Naive B cell (primary cell): ENCODE measurements at regions not wholly inside any gene's neighbourhood (a gene's known extent, or its start where the extent isn't known, plus 50 kb on each side); places are given as distances from the start of the nearest gene placed in this dataset.
A peak's percentile ranks its signal among the peaks of the same experiment; 100 is the strongest.
"Not testable (repeated sequence)": the region's sequence is repeated elsewhere in the genome, so short reads cannot be mapped to it uniquely, and the experiment has no call there.

Source experiments
- ATAC-seq, 2 donors: fragments of 150-1000 bp; cut with Tn5 transposase; 2 replicates each; pipeline ENCODE4 v1.10.0; 2021; ENCODE audit warnings: low read depth in 2 of 2, mild to moderate bottlenecking in 2 of 2, moderate library complexity in 2 of 2
- DNase-seq: peaks from one replicate; pipeline ENCODE4 v3.0.0; 2022
- H3K27ac Mint-ChIP-seq, 6 donors: one replicate each; pipeline ENCODE4 v1.8.0; 2020 to 2022; ENCODE audit warnings: mild to moderate bottlenecking in 6 of 6, mixed read lengths in 6 of 6, moderate library complexity in 5 of 6, inconsistent platforms in 2 of 6
- H3K27me3 Mint-ChIP-seq, 3 donors: one replicate each; pipeline ENCODE4 v1.8.0; 2021 to 2022; ENCODE audit warnings: mixed read lengths in 3 of 3, mild to moderate bottlenecking in 1 of 3
- H3K36me3 Mint-ChIP-seq, 2 donors: one replicate each; pipeline ENCODE4 v1.8.0; 2020 to 2022; ENCODE audit warnings: mixed read lengths in 2 of 2, inconsistent platforms in 1 of 2, mild to moderate bottlenecking in 1 of 2
- H3K4me1 Mint-ChIP-seq, 3 donors: one replicate each; pipeline ENCODE4 v1.8.0; 2020 to 2022; ENCODE audit warnings: mixed read lengths in 3 of 3, inconsistent platforms in 1 of 3, mild to moderate bottlenecking in 1 of 3, moderate library complexity in 1 of 3
- H3K4me3 Mint-ChIP-seq, 8 donors: one replicate each; pipeline ENCODE4 v1.8.0; 2020 to 2022; ENCODE audit warnings: mild to moderate bottlenecking in 8 of 8, mixed read lengths in 8 of 8, moderate library complexity in 8 of 8, inconsistent platforms in 2 of 8
- H3K9me3 Mint-ChIP-seq, 7 donors: one replicate each; pipeline ENCODE4 v1.8.0; 2020 to 2022; ENCODE audit warnings: mixed read lengths in 7 of 7, mild to moderate bottlenecking in 5 of 7, inconsistent platforms in 2 of 7, moderate library complexity in 1 of 7

GRCh38 chr4:183374950-183375555 is 52.8 kb upstream of the CLDN24 start:
- ATAC-seq = no peak
- no peak for DNase-seq
- Mint-ChIP-seq H3K27ac (no peak overlapping the region), H3K4me1 (no peaks in the 10 kb centered on the region), H3K36me3 (no peaks in the 10 kb centered on the region), H3K9me3 (peaks cover 10 to 38% (median 34%) of the 10 kb centered on the region in 7 donors), H3K4me3 (no peak overlapping the region), H3K27me3 (peaks cover 7 to 29% (median 9%) of the 10 kb centered on the region in 3 donors)

- Mint-ChIP-seq H3K4me3 (no peak overlapping the region), H3K9me3 (peaks cover 13 to 38% (median 31%) of the 10 kb centered on the region in 7 donors), H3K36me3 (no peaks in the 10 kb centered on the region), H3K27ac (no peak overlapping the region), H3K27me3 (peaks cover 9 to 24% (median 11%) of the 10 kb centered on the region in 3 donors), H3K4me1 (no peaks in the 10 kb centered on the region)
- no peak for ATAC-seq
- DNase-seq = no peak
Measured at GRCh38 chr4:183376381-183376780, 54.2 kb upstream of the CLDN24 start.

GRCh38 chr4:183377491-183377890 is 55.3 kb upstream of the CLDN24 start:
- Mint-ChIP-seq H3K36me3 (no peaks in the 10 kb centered on the region), H3K27ac (no peak overlapping the region), H3K4me3 (no peak overlapping the region), H3K4me1 (no peaks in the 10 kb centered on the region), H3K27me3 (peaks cover 9 to 18% (median 11%) of the 10 kb centered on the region in 3 donors), H3K9me3 (peaks cover 9 to 33% (median 23%) of the 10 kb centered on the region in 7 donors)
- ATAC-seq = no peak
- DNase-seq = no peak

- Mint-ChIP-seq H3K4me3 (peak overlapping the region in 1 of 8 donors; percentile 29), H3K9me3 (peaks cover 9 to 25% (median 17%) of the 10 kb centered on the region in 7 donors), H3K27me3 (peaks cover 9 to 18% (median 11%) of the 10 kb centered on the region in 3 donors)
- H3K4me1 Mint-ChIP-seq, H3K36me3 Mint-ChIP-seq, ATAC-seq, H3K27ac Mint-ChIP-seq, DNase-seq: not testable (repeated sequence)
Measured at GRCh38 chr4:183378347-183378746, 56.1 kb upstream of the CLDN24 start.

- no peak overlapping the region for H3K27ac Mint-ChIP-seq
- peaks cover 9 to 29% (median 24%) of the 10 kb centered on the region in 7 donors for H3K9me3 Mint-ChIP-seq
- H3K4me1 Mint-ChIP-seq = no peaks in the 10 kb centered on the region
- ATAC-seq (no peak), DNase-seq (no peak)
- H3K36me3 Mint-ChIP-seq = no peaks in the 10 kb centered on the region
- no peak overlapping the region for H3K4me3 Mint-ChIP-seq
- peaks cover 5 to 18% (median 9%) of the 10 kb centered on the region in 3 donors for H3K27me3 Mint-ChIP-seq
Measured at GRCh38 chr4:183380901-183381300, 58.7 kb upstream of the CLDN24 start.

- no peak overlapping the region for H3K27ac Mint-ChIP-seq
- H3K4me1 Mint-ChIP-seq = no peaks in the 10 kb centered on the region
- DNase-seq (no peak), ATAC-seq (no peak)
- H3K9me3 Mint-ChIP-seq = peaks cover 0 to 17% (median 9%) of the 10 kb centered on the region in 7 donors
- no peaks in the 10 kb centered on the region for H3K36me3 Mint-ChIP-seq
- no peak overlapping the region for H3K4me3 Mint-ChIP-seq
- peaks cover 8 to 18% (median 12%) of the 10 kb centered on the region in 3 donors for H3K27me3 Mint-ChIP-seq
Measured at GRCh38 chr4:183383606-183384005, 60.8 kb upstream of the CDKN2AIP start.

- DNase-seq (no peak), ATAC-seq (no peak)
- peaks cover 8 to 21% (median 18%) of the 10 kb centered on the region in 3 donors for H3K27me3 Mint-ChIP-seq
- no peak overlapping the region for H3K27ac Mint-ChIP-seq
- no peak overlapping the region for H3K4me3 Mint-ChIP-seq
- peaks cover 0 to 12% (median 7%) of the 10 kb centered on the region in 7 donors for H3K9me3 Mint-ChIP-seq
- H3K36me3 Mint-ChIP-seq = no peaks in the 10 kb centered on the region
- H3K4me1 Mint-ChIP-seq = no peaks in the 10 kb centered on the region
Measured at GRCh38 chr4:183384516-183384915, 59.9 kb upstream of the CDKN2AIP start.

GRCh38 chr4:183384983-183385382 is 59.5 kb upstream of the CDKN2AIP start:
- ATAC-seq (no peak), DNase-seq (no peak)
- Mint-ChIP-seq H3K27ac (no peak overlapping the region), H3K4me1 (no peaks in the 10 kb centered on the region), H3K27me3 (peaks cover 8 to 21% (median 18%) of the 10 kb centered on the region in 3 donors), H3K36me3 (no peaks in the 10 kb centered on the region), H3K4me3 (no peak overlapping the region), H3K9me3 (peaks cover 0 to 12% (median 7%) of the 10 kb centered on the region in 7 donors)

GRCh38 chr4:183388021-183388420 is 56.4 kb upstream of the CDKN2AIP start:
- no peaks in the 10 kb centered on the region for H3K36me3 Mint-ChIP-seq
- peaks cover 24 to 26% (median 24%) of the 10 kb centered on the region in 3 donors for H3K27me3 Mint-ChIP-seq
- H3K9me3 Mint-ChIP-seq = peaks cover 0 to 12% (median 7%) of the 10 kb centered on the region in 7 donors
- H3K27ac Mint-ChIP-seq = no peak overlapping the region
- no peak overlapping the region for H3K4me3 Mint-ChIP-seq
- no peak for DNase-seq
- H3K4me1 Mint-ChIP-seq = no peaks in the 10 kb centered on the region
- ATAC-seq = no peak

GRCh38 chr4:183388777-183389176 is 55.7 kb upstream of the CDKN2AIP start:
- Mint-ChIP-seq H3K27ac (no peak overlapping the region), H3K27me3 (peaks cover 24 to 31% (median 24%) of the 10 kb centered on the region in 3 donors), H3K36me3 (no peaks in the 10 kb centered on the region), H3K9me3 (peaks cover 0 to 12% (median 7%) of the 10 kb centered on the region in 7 donors), H3K4me1 (no peaks in the 10 kb centered on the region), H3K4me3 (no peak overlapping the region)
- ATAC-seq = no peak
- no peak for DNase-seq

- Mint-ChIP-seq H3K4me3 (no peak overlapping the region), H3K27ac (peak overlapping the region in 1 of 6 donors; percentile 63), H3K27me3 (peaks cover 24 to 37% (median 24%) of the 10 kb centered on the region in 3 donors), H3K36me3 (no peaks in the 10 kb centered on the region), H3K9me3 (peaks cover 0 to 2% (median 0%) of the 10 kb centered on the region in 7 donors), H3K4me1 (peaks cover 0 to under 1% (median 0%) of the 10 kb centered on the region in 3 donors)
- ATAC-seq (no peak), DNase-seq (no peak)
Measured at GRCh38 chr4:183390374-183390773, 54.1 kb upstream of the CDKN2AIP start.

GRCh38 chr4:183391204-183391603 is 53.2 kb upstream of the CDKN2AIP start:
- peaks cover under 1 to 6% (median under 1%) of the 10 kb centered on the region in 3 donors for H3K4me1 Mint-ChIP-seq
- no peak overlapping the region for H3K4me3 Mint-ChIP-seq
- no peak overlapping the region for H3K27ac Mint-ChIP-seq
- no peak for ATAC-seq
- DNase-seq = no peak
- no peaks in the 10 kb centered on the region for H3K9me3 Mint-ChIP-seq
- H3K27me3 Mint-ChIP-seq = peaks cover 24 to 37% (median 24%) of the 10 kb centered on the region in 3 donors
- H3K36me3 Mint-ChIP-seq = no peaks in the 10 kb centered on the region

GRCh38 chr4:183392377-183392776 is 52.1 kb upstream of the CDKN2AIP start:
- H3K27me3 Mint-ChIP-seq = peaks cover 19 to 37% (median 24%) of the 10 kb centered on the region in 3 donors
- no peak overlapping the region for H3K4me3 Mint-ChIP-seq
- no peaks in the 10 kb centered on the region for H3K9me3 Mint-ChIP-seq
- no peak for ATAC-seq
- no peak for DNase-seq
- no peak overlapping the region for H3K27ac Mint-ChIP-seq
- H3K4me1 Mint-ChIP-seq = peaks cover 9 to 18% (median 11%) of the 10 kb centered on the region in 3 donors
- H3K36me3 Mint-ChIP-seq = no peaks in the 10 kb centered on the region

- Mint-ChIP-seq H3K4me3 (no peak overlapping the region), H3K4me1 (peaks cover 17 to 26% (median 19%) of the 10 kb centered on the region in 3 donors), H3K9me3 (no peaks in the 10 kb centered on the region), H3K36me3 (no peaks in the 10 kb centered on the region), H3K27me3 (peaks cover 13 to 31% (median 17%) of the 10 kb centered on the region in 3 donors), H3K27ac (no peak overlapping the region)
- ATAC-seq (no peak), DNase-seq (no peak)
Measured at GRCh38 chr4:183393446-183393845, 51.0 kb upstream of the CDKN2AIP start.
